Globus pallidus (tissue), 1 donor: ENCODE measurements at regions not wholly inside any gene's neighbourhood (a gene's known extent, or its start where the extent isn't known, plus 50 kb on each side); places are given as distances from the start of the nearest gene placed in this dataset.

Experiments
- DNase-seq: peaks from one replicate; pipeline ENCODE4 v3.0.0-alpha.2; 2015; ENCODE audit warnings: low spot score

- no peak for DNase-seq
Measured at GRCh38 chr4:141403782-141404181, 183.1 kb downstream of the ZNF330 start.

- DNase-seq = no peak
Measured at GRCh38 chr4:141406237-141406636, 185.5 kb downstream of the ZNF330 start.

- DNase-seq = no peak
Measured at GRCh38 chr4:141409556-141409955, 188.9 kb downstream of the ZNF330 start.

GRCh38 chr4:141410839-141411238, 190.1 kb downstream of the ZNF330 start:
- no peak for DNase-seq

DNA sequence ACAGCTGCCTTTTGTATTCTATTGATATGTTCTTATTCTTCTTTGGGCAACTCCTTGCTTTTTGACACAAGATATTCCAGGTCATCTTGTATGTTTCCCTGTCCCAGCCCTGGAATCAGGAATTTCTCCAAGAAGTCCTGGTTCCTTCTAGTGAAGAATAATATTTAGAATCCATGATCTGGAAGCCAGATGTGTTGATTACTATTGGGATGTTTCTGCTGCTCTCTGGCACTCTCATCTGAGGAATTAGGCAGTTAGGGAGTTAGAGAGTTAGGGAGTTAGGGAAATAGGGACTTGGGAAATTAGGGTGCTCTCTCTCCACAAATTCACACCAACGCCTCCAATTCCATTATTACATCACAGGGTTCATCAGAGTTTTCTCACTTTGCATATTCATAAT, 191.2 kb downstream of the ZNF330 start:
- DNase-seq = no peak

DNA sequence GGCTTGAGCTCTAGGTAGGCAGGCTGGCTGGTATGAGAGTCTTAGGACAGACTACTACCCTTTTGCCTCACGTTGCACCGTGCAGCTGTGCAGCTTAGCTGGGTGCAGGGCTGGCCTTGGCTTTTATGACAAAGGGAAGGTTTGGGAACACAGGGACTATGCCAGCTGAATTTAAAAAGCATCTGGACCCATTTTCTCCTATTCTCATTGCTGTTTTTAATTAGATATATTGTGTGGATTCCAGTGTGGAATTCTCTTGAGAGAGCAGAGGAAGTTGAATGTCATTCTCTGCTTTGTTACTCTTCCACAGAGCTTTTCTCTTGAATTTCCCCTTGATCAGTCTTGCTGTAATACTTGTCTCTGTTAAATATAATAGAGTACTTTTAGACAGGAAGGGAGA, 192.7 kb downstream of the ZNF330 start:
- no peak for DNase-seq

DNA sequence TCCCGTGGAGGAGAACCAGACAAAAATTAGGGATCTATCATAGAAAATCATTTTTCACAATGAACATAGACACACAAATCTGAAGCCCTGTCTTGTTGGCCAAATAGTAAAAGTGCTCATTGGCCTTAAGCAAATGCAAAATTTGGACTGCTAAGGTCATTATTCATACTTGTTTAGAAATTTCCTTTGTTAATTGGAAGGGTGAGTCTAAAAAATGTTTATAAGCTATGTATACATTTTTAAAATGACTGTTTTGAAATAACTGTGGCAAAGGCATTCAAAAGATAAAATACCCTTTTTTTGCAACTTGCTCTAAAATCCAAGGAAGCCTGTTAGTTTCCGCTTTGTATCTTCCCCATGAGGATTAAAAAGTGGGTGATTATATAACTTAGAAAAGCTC, 195.0 kb downstream of the ZNF330 start:
- DNase-seq = no peak

DNA sequence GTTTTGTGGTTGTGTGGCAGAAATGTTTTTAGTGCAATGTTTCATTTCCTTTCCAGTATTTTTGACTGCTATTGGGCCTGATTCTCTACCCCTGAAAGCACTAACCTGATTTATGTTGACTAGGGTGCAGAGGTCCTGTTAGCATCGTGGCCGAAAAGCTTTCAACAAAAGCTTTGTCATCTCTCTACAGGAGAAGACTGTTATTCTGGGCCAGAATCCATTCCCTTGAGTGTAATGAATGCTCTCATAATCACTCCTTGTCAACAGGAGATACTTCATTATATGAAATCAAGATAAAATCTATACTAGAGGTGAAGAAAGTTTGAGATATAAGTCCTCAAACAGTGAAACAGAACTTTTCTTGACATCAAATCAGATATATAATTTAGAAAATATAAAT, 195.5 kb downstream of the ZNF330 start:
- DNase-seq = no peak

GRCh38 chr4:141416677-141417363, 196.1 kb downstream of the ZNF330 start:
- DNase-seq = no peak

GRCh38 chr4:141417387-141417786, 196.7 kb downstream of the ZNF330 start:
- DNase-seq = no peak

GRCh38 chr4:141425124-141425523, 204.4 kb downstream of the ZNF330 start:
- DNase-seq = no peak

DNA sequence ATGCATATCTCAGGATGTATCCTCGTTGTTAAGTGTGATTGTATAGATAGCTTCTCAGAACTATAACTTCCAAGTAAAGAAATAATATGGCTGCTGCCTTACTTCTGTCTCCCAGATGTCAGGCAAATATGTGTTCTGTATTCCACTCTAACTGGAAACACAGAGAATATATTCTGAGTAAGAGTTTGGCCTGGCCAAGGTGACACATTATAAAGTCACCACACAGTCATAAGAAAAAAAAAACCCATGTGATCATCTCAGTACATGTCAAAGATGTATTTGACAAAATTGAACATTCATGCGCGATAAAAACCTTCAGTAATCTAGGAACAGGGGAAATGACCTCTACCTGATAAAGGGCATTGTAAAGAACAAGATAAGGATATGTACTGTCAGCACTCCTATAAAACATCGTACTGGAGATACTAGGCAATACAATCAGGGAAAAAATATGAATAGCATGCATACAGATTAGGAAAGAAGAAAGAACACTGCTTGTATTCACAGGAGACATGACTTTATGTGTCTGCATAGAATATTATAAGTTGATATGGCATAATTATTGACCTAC, 207.1 kb downstream of the ZNF330 start:
- DNase-seq = no peak

- no peak for DNase-seq
Measured at GRCh38 chr4:141429933-141430332, 206.4 kb upstream of the IL15 start.

DNA sequence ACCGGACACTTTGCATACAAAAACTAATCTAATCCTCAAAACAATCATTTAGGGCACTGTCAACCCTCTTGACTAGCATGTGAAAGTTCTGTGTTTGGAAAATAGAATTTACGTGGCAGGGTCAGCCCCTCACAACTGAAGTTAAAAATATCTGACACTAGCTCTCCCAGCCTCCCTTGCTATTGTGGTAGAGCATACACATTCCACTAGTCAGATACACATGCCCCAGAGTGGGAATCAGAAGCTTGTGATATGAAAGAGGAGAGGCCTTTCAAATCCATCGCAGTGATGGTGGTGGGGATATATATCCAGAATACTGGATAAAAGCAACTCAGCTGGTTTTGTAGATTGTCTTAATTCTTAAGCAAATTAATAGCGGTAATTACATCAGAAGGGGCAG, 205.7 kb upstream of the IL15 start:
- no peak for DNase-seq

GRCh38 chr4:141432000-141432712, 204.2 kb upstream of the IL15 start:
- no peak for DNase-seq

DNA sequence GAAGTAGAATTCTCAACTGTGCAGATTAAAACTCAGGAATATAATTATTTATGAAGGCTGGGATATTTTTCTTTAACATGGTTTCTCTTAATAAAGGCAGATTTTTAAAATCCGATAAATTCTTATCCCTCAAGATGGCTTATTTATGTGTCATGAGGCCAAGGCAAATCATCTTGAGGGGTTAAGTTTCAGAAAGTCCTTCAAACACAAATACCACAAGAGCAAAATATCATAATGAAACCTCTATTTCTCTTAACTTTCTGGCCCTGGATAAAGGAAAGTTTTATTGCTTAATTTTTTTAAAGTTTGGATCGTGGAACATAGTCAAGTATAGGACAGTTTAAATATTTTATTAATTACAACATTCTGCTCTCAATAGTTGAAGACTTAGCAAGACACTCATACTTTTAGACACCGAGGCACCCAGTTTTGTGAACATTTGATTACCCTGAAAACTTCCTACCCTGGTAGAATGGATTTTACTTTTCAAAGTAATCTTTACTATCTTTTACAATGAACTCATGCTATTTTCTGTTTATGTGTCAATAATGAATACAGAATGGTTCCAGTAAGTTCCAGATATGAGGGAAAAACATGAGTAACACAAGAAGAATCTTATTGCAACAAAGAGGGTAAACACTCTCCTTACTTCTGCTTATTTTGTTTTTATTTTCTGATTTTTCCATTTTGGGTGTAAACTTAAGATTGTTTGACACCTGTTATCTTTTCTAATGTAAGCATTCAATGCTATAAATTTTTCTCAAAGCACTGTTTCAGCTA, 200.7 kb upstream of the IL15 start:
- no peak for DNase-seq

DNA sequence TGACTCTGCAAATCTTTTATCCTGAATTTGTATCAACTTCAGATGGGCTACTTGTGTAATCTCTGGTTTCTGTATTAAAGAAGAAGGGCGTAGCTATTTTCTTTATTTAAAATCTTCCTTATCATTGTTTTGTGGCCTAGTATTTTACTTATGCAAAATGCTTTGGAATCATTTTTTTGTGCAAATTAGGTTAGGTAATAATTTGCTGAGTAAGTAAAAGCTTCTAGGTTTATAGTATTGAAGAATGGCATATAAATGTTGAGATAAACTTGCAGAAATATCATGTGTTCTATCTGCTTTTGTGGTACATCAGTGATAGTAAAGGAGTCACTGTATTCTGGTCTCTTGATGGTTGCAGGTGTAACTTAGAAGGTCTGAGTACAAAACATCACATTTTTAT, 197.2 kb upstream of the IL15 start:
- no peak for DNase-seq

GRCh38 chr4:141447761-141448160, 188.6 kb upstream of the IL15 start:
- no peak for DNase-seq

DNA sequence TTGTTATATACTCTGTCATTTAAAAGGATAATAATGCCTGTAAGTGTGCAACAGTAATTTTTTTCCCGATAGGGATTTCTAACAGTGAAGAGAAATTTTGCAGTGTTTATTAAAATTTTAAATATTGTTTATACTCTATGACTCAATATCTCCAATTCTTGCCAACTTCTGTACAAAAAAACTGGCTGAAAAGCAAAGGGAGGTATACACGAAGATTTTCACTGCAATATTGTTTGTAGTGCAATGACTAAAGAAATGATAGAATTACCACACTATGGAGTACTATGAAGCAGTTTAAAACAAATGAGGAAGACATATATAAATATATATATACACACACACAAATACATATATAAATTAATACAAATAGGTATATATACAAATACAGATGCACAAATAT, 187.9 kb upstream of the IL15 start:
- DNase-seq = no peak

DNA sequence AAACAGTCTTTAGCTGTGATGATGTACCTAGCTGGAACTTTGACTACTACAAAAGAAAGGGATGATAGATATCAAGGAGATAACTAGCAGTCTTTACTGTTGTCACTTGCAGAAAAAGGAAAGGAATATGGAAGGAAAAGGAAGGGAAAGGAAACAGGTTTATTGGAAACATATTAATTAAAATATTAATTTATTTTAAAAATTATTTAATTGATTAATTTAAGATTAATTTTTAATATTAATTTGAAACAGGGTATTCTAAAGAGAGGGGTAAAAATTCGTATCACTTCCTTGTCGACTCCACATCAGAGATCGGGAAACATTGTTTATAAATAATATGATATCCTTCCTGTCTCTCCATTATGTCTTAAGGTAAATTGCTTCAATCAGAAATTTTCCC, 186.5 kb upstream of the IL15 start:
- no peak for DNase-seq

- no peak for DNase-seq
Measured at GRCh38 chr4:141455651-141456050, 180.7 kb upstream of the IL15 start.

GRCh38 chr4:141457653-141458052, 178.7 kb upstream of the IL15 start:
- DNase-seq = no peak

- no peak for DNase-seq
Measured at GRCh38 chr4:141458501-141458900, 177.9 kb upstream of the IL15 start.
